ENCODE measurements at regions not wholly inside any gene's neighbourhood (a gene's known extent, or its start where the extent isn't known, plus 50 kb on each side); places are given as distances from the start of the nearest gene placed in this dataset.
"Not testable (repeated sequence)": the region's sequence is repeated elsewhere in the genome, so short reads cannot be mapped to it uniquely, and the experiment has no call there.

GRCh38 chr12:58425481-58426392, 484.4 kb downstream of the ATP23 start:
- DNase-seq (no peak), ATAC-seq (peak in 2 of 8 donors; percentile 39 to 52)
- Histone ChIP-seq H3K27ac (peak overlapping the region in 2 of 10 donors; percentile 38 to 62), H3K27me3 (no peaks in the 10 kb centered on the region), H3K9me3 (peaks cover 0 to 13% (median 0%) of the 10 kb centered on the region in 11 donors), H3K4me3 (no peak overlapping the region), H3K36me3 (no peaks in the 10 kb centered on the region), H3K4me1 (peaks cover 0 to 21% (median 10%) of the 10 kb centered on the region in 9 donors)
- intact Hi-C loops (cut with DNase I) = no loop called here
- 41 to 48% methylated on average over 6 of the region's 6 CpGs for WGBS, 2 donors
- TF ChIP-seq, protein P1, sequence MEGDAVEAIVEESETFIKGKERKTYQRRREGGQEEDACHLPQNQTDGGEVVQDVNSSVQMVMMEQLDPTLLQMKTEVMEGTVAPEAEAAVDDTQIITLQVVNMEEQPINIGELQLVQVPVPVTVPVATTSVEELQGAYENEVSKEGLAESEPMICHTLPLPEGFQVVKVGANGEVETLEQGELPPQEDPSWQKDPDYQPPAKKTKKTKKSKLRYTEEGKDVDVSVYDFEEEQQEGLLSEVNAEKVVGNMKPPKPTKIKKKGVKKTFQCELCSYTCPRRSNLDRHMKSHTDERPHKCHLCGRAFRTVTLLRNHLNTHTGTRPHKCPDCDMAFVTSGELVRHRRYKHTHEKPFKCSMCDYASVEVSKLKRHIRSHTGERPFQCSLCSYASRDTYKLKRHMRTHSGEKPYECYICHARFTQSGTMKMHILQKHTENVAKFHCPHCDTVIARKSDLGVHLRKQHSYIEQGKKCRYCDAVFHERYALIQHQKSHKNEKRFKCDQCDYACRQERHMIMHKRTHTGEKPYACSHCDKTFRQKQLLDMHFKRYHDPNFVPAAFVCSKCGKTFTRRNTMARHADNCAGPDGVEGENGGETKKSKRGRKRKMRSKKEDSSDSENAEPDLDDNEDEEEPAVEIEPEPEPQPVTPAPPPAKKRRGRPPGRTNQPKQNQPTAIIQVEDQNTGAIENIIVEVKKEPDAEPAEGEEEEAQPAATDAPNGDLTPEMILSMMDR (IDR thresholded peaks at IDR 0.05) = no peak

GRCh38 chr12:58426437-58426836, 485.1 kb downstream of the ATP23 start:
- H3K4me3 ChIP-seq; DNase-seq; H3K27me3 ChIP-seq; H3K36me3 ChIP-seq; intact Hi-C loops (cut with DNase I); ATAC-seq: not testable (repeated sequence)
- 75 to 83% methylated on average over 3 of the region's 3 CpGs for WGBS, 2 donors
- Histone ChIP-seq H3K9me3 (peaks cover 0 to 13% (median 0%) of the 10 kb centered on the region in 11 donors), H3K27ac (peak overlapping the region in 1 of 10 donors; percentile 62), H3K4me1 (peaks cover 0 to 21% (median 10%) of the 10 kb centered on the region in 9 donors)

DNA sequence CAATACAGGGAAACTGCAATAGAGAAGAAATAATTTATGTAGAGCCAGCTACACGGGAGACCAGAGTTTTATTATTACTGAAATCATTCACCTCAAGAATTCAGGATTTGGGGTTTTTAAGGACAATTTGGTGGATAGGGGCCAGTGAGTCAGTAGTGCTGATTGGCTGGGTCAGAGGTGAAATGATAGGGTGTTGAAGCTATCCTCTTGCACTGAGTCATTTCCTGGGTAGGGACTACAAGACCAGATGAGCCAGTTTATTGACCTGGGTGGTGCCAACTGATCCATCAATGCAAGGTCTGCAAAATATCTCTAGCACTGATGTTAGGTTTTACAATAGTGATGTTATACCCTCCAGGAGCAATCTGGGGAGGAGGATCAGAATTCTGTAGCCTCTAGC, 486.3 kb downstream of the LRIG3 start:
- H3K9me3 ChIP-seq = peaks cover 0 to 3% (median 0%) of the 10 kb centered on the region in 11 donors
- ATAC-seq (no peak), DNase-seq (no peak)
- intact Hi-C loops (cut with DNase I) = no loop called here
- H3K4me3 ChIP-seq = no peak overlapping the region
- TF ChIP-seq, protein P1 (IDR thresholded peaks at IDR 0.05) = no peak
- no peaks in the 10 kb centered on the region for H3K4me1 ChIP-seq
- WGBS, 2 donors = 85 to 91% methylated on average over 1 of the region's 1 CpG
- H3K27ac ChIP-seq = no peak overlapping the region
- no peaks in the 10 kb centered on the region for H3K36me3 ChIP-seq
- no peaks in the 10 kb centered on the region for H3K27me3 ChIP-seq

DNA sequence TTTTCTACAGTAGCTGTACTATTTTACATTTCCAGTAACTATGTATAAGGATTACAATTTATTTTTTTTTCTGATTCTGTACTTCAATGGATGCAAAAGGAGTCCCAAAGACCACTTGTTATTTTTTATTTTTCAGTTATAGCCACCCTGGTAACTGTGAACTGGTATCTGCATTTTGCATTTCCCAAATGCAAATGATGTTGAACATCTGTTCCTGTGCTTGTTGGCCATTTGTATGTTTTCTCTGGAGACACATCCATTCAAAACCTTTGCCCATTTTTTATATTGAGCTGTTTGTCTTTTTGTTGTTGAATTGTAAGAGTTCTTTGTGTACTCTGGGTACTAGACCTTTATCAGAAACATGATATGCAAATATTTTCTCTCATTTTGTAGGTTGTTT, 485.6 kb downstream of the LRIG3 start:
- intact Hi-C loops (cut with DNase I) = no loop called here
- Histone ChIP-seq H3K4me3 (no peak overlapping the region), H3K27ac (no peak overlapping the region), H3K9me3 (peaks cover 0 to 3% (median 0%) of the 10 kb centered on the region in 11 donors), H3K27me3 (no peaks in the 10 kb centered on the region), H3K36me3 (no peaks in the 10 kb centered on the region), H3K4me1 (no peaks in the 10 kb centered on the region)
- DNase-seq = no peak
- no peak for ATAC-seq
- TF ChIP-seq, protein P1 (IDR thresholded peaks at IDR 0.05) = no peak

DNA sequence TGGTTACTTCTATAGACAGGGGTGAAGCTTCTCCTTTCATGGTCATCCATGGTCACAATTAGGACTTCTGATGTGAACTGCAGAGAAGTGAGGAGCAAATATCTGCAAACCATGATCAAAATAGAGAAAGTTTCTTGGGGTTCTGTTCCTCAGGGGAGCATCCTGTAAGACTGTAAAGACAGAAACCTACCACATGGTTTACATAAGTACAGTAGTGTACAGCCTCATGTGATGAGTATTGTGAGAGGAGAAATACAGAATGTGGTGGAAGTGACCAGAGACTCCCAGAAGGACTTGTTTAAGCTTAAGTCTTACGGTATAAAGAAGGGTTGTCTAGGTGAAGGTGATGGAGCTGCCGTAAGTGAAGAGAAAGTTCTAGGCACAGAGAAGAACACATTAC, 484.7 kb downstream of the LRIG3 start:
- peaks cover 0 to 3% (median 0%) of the 10 kb centered on the region in 11 donors for H3K9me3 ChIP-seq
- no peak overlapping the region for H3K27ac ChIP-seq
- 97 to 98% methylated on average over 2 of the region's 2 CpGs for WGBS, 2 donors
- intact Hi-C loops (cut with DNase I) = no loop called here
- H3K36me3 ChIP-seq = no peaks in the 10 kb centered on the region
- TF ChIP-seq, protein P1 (IDR thresholded peaks at IDR 0.05) = no peak
- no peak for DNase-seq
- no peak for ATAC-seq
- H3K27me3 ChIP-seq = no peaks in the 10 kb centered on the region
- H3K4me1 ChIP-seq = no peaks in the 10 kb centered on the region
- no peak overlapping the region for H3K4me3 ChIP-seq
